NCI-H748 (cell line): ENCODE measurements at regions not wholly inside any gene's neighbourhood (a gene's known extent, or its start where the extent isn't known, plus 50 kb on each side); places are given as distances from the start of the nearest gene placed in this dataset.
"Not testable (repeated sequence)": the region's sequence is repeated elsewhere in the genome, so short reads cannot be mapped to it uniquely, and the experiment has no call there.

Experiments
- DNase-seq: peaks from one replicate; lab custom pipeline; 2025; ENCODE audit not compliant: unreplicated experiment; lab: John Stamatoyannopoulos, UW

GRCh38 chr2:89833116-89833779, 1141.8 kb downstream of the RPIA start:
- no peak for DNase-seq

DNA sequence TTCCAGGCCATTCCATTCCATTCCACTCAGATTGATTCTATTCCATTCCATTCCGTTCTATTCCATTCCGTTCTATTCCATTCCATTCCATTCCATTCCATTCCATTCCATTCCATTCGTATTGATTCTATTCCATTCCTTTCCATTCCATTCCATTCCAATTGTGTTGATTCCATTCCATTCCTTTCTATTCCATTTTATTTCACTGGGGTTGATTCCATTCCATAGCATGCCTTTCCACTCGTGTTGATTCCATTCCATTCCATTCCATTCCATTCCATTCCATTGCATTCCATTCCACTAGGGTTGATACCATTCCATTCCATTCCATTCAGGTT, 1142.3 kb downstream of the RPIA start:
- DNase-seq = no peak

DNA sequence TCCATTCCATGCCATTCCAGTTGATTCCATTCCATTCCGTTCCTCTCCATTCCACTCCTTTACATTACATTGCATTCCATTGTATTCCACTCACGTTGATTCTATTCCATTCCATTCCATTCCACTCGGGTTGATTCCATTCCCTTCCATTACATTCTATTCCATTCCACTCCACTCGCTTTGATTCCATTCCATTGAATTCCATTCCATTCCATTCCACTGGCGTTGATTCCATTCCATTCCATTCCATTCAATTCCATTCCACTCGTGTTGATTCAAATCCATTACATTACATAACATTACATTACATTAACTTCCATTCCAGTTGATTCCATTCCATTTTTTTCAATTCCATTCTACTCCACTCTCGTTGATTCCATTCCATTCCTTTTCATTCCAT, 1142.8 kb downstream of the RPIA start:
- DNase-seq = no peak

GRCh38 chr2:89836326-89836725, 1144.9 kb downstream of the RPIA start:
- not testable (repeated sequence) for DNase-seq

DNA sequence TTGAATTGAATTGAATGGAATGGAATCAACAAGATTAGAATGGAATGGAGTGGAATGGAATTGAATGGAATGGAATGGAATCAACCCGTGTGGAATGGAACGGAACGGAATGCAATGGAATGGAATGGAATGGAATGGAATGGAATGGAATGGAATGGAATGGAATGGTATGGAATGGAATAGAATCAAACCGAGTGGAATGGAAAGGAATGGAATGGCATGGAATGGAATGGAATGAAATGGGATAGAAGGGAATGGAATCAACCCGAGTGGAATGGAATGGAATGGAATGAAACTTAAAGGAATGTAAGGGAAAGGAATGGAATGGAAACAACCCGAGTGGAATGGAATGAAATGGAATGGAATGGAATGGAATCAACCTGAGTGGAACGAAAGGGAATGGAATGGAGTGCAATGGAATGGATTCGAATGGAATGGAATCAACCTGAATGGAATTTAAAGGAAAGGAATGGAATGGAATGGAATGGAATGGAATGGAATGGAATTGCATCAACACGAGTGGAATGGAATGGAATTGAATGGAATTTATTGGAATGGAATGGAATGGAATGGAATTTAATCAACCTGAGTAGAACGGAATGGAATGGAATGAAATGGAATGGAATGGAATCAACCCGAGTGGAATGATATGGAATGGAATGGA, 1146.6 kb downstream of the RPIA start:
- no peak for DNase-seq

- DNase-seq = not testable (repeated sequence)
Observed at GRCh38 chr2:89840175-89840574, 1148.7 kb downstream of the RPIA start.

DNA sequence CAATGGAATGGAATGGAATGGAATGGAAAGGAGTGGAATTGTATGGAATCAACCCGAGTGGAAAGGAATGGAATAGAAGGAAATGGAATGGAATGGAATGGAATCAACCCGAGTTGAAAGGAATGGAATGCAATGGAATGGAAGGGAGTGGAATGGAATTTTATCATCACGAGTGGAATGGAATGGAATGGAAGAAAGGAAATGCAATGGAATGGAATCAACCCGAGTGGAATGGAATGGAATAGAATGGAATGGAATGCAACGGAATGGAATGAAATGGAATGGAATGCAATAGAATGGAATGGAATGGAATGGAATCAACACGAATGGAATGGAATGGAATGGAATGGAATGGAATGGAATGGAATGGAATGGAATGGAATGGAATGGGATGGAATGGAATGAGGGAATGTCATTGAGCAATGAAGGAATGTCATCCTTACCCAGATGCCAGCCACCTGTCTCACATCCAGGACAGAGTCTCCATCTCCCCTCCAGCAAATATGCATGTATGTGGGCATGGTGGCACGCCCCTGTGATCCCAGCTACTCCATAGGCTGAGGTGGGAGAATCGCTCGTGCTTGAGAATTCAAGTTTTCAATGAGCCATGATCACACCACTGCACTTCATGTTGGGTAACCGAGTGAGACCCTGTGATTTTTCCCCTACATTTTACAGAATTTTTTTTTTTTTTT, 1149.5 kb downstream of the RPIA start:
- not testable (repeated sequence) for DNase-seq

DNA sequence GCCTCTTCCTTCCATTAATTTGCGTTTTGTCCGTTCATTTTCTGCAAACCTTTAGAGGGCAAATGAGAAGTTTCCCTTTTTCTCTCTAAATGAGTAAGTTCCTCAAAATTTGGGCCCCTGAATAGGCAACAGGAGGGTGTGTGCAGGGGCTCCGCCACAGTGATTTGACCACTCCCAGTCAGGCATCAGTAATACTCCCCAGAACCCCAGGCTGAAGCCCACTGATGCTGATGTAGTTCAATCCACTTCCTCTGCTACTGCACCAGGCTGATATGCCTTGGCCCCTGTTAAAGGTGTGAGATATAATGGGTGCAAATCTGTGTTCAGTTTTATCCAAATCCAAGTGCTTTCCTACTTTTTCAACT, 1150.0 kb downstream of the RPIA start:
- DNase-seq = no peak

- no peak for DNase-seq
Observed at GRCh38 chr2:89842180-89842908, 1150.9 kb downstream of the RPIA start.

GRCh38 chr2:89844221-89844943, 1152.9 kb downstream of the RPIA start:
- no peak for DNase-seq

DNA sequence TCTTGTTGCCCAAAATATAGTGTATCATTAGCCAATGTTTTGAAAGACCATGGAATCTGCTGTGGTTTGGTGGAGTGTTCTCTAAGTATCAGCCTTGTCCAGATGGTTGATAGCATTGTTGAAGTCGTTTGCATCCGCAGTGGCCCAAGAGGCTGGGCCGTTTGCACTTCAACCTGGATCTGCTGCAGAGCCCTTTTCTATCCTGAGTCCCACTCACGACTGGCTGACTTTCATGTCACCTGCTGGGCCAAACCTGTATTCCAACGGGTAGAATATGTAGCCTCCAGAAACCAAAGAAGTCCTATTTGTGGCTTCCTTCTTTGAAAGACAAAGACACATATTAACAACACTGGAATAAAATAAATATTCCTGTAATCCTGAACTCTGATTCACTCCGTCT, 1154.1 kb downstream of the RPIA start:
- no peak for DNase-seq

GRCh38 chr2:89848114-89848513, 1156.6 kb downstream of the RPIA start:
- no peak for DNase-seq

GRCh38 chr2:89848763-89849368, 1157.4 kb downstream of the RPIA start:
- DNase-seq = no peak

DNA sequence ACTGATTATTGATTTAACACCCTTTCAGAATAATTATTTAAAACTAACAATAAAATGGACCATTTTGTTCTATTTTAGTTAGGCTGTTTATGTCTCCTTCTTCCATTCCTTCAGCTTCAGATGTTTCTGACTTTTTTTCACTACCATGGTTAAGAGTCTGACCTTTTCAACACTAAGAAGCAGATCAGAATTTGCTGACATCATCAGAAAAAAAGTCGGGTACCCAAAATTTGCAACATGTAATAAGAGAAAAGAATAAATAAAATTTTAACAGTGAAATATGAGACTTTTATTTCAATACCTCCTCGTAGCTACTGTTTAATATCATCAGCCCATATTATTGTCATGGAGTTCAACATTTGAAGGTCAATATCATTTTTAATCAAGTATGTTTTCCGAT, 1158.3 kb downstream of the RPIA start:
- DNase-seq = no peak

DNA sequence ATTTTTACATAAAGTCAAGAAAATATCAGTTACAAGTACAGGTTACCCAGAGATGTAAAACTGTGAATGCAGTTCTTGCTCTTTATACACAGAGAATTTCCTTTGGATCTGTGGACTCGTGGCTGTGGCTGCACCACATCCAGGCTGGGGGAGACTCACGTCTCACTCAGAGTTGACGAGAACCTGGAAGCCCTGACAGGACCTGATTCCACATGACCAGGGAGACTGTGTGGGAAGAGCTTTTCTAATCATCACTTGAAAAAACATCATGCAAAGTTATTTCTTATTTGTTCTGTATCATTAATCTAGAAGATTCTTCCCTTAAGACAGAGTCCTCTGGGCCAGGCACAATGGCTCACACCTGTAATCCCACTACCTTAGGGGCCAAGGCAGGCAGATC, 1159.0 kb downstream of the RPIA start:
- no peak for DNase-seq

DNA sequence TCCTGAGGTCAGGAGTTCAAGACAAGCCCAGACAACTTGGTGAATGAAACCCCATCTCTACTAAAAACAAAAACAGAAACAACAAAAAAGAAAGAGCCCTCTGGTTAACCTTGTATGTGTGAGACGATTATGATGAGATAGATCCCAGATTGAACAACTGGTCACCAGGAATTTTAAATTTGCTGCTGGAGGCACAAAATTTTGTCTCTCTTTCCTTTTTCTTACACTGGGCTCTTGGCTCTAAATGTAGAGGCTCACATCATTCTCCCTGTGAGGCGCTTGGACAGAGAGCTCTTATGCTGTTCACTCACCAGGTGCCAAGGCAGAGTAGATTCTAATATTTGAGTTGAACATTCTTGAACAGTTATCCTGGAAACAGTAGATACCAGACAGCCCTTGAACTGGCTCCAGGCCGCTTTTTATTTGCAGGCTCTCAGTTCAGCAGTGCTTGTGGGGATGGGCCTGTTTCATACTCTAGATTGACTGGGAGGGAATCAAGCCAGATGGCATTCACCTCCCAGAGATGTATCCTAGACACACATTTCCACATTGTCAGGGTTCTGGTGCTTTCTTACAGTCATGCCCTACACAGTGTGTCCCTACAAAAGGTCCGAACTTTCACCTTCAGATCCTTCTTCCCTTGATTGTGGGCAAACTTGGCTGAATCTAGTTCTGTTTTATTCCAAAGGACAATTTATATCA, 1159.6 kb downstream of the RPIA start:
- DNase-seq = no peak

GRCh38 chr2:89851583-89851905, 1160.1 kb downstream of the RPIA start:
- DNase-seq = no peak

GRCh38 chr2:89853427-89853826, 1162.0 kb downstream of the RPIA start:
- not testable (repeated sequence) for DNase-seq

GRCh38 chr2:89855752-89856151, 1164.3 kb downstream of the RPIA start:
- not testable (repeated sequence) for DNase-seq

DNA sequence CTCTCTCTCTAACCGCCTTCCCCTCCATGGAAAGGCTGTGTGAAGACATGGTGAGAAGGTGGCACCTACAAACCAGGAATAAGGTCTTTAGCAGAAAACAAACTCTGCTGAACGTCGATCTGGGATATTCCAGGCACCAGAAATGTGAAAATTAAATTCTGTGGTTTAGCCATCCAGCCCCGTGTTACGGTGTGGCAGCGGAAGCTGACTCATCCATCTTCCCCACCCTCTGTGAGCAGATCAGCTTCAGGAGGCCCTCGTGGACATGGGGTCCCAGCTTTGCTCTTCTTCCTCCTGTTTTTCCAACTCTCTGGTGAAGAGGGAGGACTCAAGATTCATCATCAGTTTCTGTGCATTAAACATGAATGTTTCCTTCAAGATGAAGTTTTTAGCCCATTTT, 1164.8 kb downstream of the RPIA start:
- not testable (repeated sequence) for DNase-seq
